Astrocyte of the hippocampus (primary cell): ENCODE measurements at regions not wholly inside any gene's neighbourhood (a gene's known extent, or its start where the extent isn't known, plus 50 kb on each side); places are given as distances from the start of the nearest gene placed in this dataset.

Source experiments
- DNase-seq: peaks from one replicate; pipeline ENCODE4 v3.0.0; 2011; ENCODE audit warnings: low read depth, low spot score

GRCh38 chr15:69505956-69506556 lies 53.4 kb downstream of the RPLP1 start:
- DNase-seq, result no peak

- DNase-seq, result no peak
Measured at GRCh38 chr15:69508659-69509058, 56.0 kb downstream of the RPLP1 start.

- DNase-seq, result peak; percentile 76
Measured at GRCh38 chr15:69509131-69509530, 56.5 kb downstream of the RPLP1 start.

- no peak for DNase-seq
Measured at GRCh38 chr15:69510556-69510955, 57.9 kb downstream of the RPLP1 start.

GRCh38 chr15:69511015-69511414 lies 58.4 kb downstream of the RPLP1 start:
- DNase-seq, result no peak

GRCh38 chr15:69511716-69512340 lies 59.2 kb downstream of the RPLP1 start:
- no peak for DNase-seq

- no peak for DNase-seq
Measured at GRCh38 chr15:69513450-69513960, 60.9 kb downstream of the RPLP1 start.

GRCh38 chr15:69513986-69514385 lies 61.4 kb downstream of the RPLP1 start:
- no peak for DNase-seq

GRCh38 chr15:69515508-69515907 lies 62.9 kb downstream of the RPLP1 start:
- no peak for DNase-seq

GRCh38 chr15:69515926-69516325 lies 63.3 kb downstream of the RPLP1 start:
- no peak for DNase-seq

GRCh38 chr15:69517052-69517451 lies 64.4 kb downstream of the RPLP1 start:
- no peak for DNase-seq

- no peak for DNase-seq
Measured at GRCh38 chr15:69518806-69519205, 66.2 kb downstream of the RPLP1 start.

GRCh38 chr15:69520067-69520466 lies 67.4 kb downstream of the RPLP1 start:
- no peak for DNase-seq

GRCh38 chr15:69522361-69522760 lies 69.7 kb downstream of the RPLP1 start:
- DNase-seq, result no peak

GRCh38 chr15:69523010-69524001 lies 70.7 kb downstream of the RPLP1 start:
- peak; percentile 92 for DNase-seq

GRCh38 chr15:69524296-69524695 lies 71.7 kb downstream of the RPLP1 start:
- DNase-seq, result no peak

- DNase-seq, result no peak
Measured at GRCh38 chr15:69524814-69525213, 72.2 kb downstream of the RPLP1 start.

GRCh38 chr15:69525543-69525942 lies 72.9 kb downstream of the RPLP1 start:
- no peak for DNase-seq

GRCh38 chr15:69526081-69527061 lies 73.8 kb downstream of the RPLP1 start:
- no peak for DNase-seq

GRCh38 chr15:69529141-69529540 lies 76.5 kb downstream of the RPLP1 start:
- DNase-seq, result no peak
